ENCODE measurements at regions not wholly inside any gene's neighbourhood (a gene's known extent, or its start where the extent isn't known, plus 50 kb on each side); places are given as distances from the start of the nearest gene placed in this dataset.

- intact Hi-C loops (cut with micrococcal nuclease) = no loop called here
- Histone ChIP-seq H3K79me2 (ENCODE audit: control insufficient read depth, insufficient read depth, low read length) (no peaks in the 10 kb centered on the region), H3K4me2 (ENCODE audit: insufficient read depth, low read length) (no peak overlapping the region), H3K4me1 (replicated peaks in 1 of 2; ENCODE audit: control insufficient read depth in 2 of 2, insufficient read depth in 2 of 2, low read length in 2 of 2) (no peaks in the 10 kb centered on the region), H3K9me1 (ENCODE audit: control insufficient read depth, insufficient read depth, low read length) (no peaks in the 10 kb centered on the region), H3K27ac (ENCODE audit: extremely low read depth, low read depth, low read length) (no peak overlapping the region), H3K36me3 (ENCODE audit: control insufficient read depth, insufficient read depth, low read length) (no peaks in the 10 kb centered on the region), H4K20me1 (replicated peaks; ENCODE audit: control insufficient read depth, insufficient read depth, low read length) (no peaks in the 10 kb centered on the region), H3K4me3 (no peak overlapping the region), H3K9me3 (replicated peaks; ENCODE audit: control insufficient read depth, insufficient read depth, low read depth, low read length) (no peaks in the 10 kb centered on the region), H2AFZ (ENCODE audit: low read depth, low read length) (no peak overlapping the region), H3K9ac (ENCODE audit: insufficient read depth in 1 of 2, low read depth in 2 of 2, low read length in 2 of 2) (no peak overlapping the region), H3K27me3 (ENCODE audit: control insufficient read depth in 2 of 2, insufficient read depth in 2 of 2, low read length in 2 of 2) (no peaks in the 10 kb centered on the region)
- ChIA-PET CTCF (ENCODE audit: low intra/inter-chr PET ratio) (no interaction called here), POLR2A (no interaction called here)
- TF ChIP-seq ZFP36 (IDR thresholded peaks at IDR 0.05; ENCODE audit: low read depth, low read length, partially characterized antibody) = no peak
- no peak for TF ChIP-seq MECOM (CRISPR knock-in tag; IDR thresholded peaks at IDR 0.05)
- DNase-seq (ENCODE audit: extremely low read depth in 1 of 4, low spot score in 3 of 4) = no peak
- in situ Hi-C loops (cut with MboI) = no loop called here
- no peak for ATAC-seq
- no TSS peak for BruUV-seq (replicated peaks)
- WGBS (ENCODE audit: insufficient coverage, low coverage, missing lambda C conversion rate) = 0% methylated on average over 1 of the region's 1 CpG
- FAIRE-seq = no peak
These were observed 137.3 kb downstream of the WNT5A start for GRCh38 chr3:55349851-55350250.

- DNase-seq (ENCODE audit: extremely low read depth in 1 of 4, low spot score in 3 of 4) (no peak), ATAC-seq (no peak), FAIRE-seq (no peak)
- no peak for TF ChIP-seq MTA3 (IDR thresholded peaks at IDR 0.05; ENCODE audit: borderline replicate concordance)
- Histone ChIP-seq H2AFZ (ENCODE audit: low read depth, low read length) (no peak overlapping the region), H3K9ac (ENCODE audit: insufficient read depth in 1 of 2, low read depth in 2 of 2, low read length in 2 of 2) (no peak overlapping the region), H3K27ac (ENCODE audit: extremely low read depth, low read depth, low read length) (no peak overlapping the region), H3K4me3 (no peak overlapping the region), H3K36me3 (ENCODE audit: control insufficient read depth, insufficient read depth, low read length) (no peaks in the 10 kb centered on the region), H3K4me2 (ENCODE audit: insufficient read depth, low read length) (no peak overlapping the region), H3K79me2 (ENCODE audit: control insufficient read depth, insufficient read depth, low read length) (no peaks in the 10 kb centered on the region), H4K20me1 (replicated peaks; ENCODE audit: control insufficient read depth, insufficient read depth, low read length) (no peaks in the 10 kb centered on the region), H3K9me3 (replicated peaks; ENCODE audit: control insufficient read depth, insufficient read depth, low read depth, low read length) (no peaks in the 10 kb centered on the region), H3K27me3 (ENCODE audit: control insufficient read depth in 2 of 2, insufficient read depth in 2 of 2, low read length in 2 of 2) (no peaks in the 10 kb centered on the region), H3K4me1 (replicated peaks in 1 of 2; ENCODE audit: control insufficient read depth in 2 of 2, insufficient read depth in 2 of 2, low read length in 2 of 2) (no peaks in the 10 kb centered on the region), H3K9me1 (ENCODE audit: control insufficient read depth, insufficient read depth, low read length) (no peaks in the 10 kb centered on the region)
- in situ Hi-C loops (cut with MboI) (no loop called here), intact Hi-C loops (cut with micrococcal nuclease) (no loop called here)
- CTCF ChIA-PET (ENCODE audit: low intra/inter-chr PET ratio) = no interaction called here
- POLR2A ChIA-PET = interaction anchor here (0.5 kb wide), 1 partner anchor 54 kb away, joined by 4 read pairs; no protein-coding TSS in a partner anchor
- no TSS peak for BruUV-seq (replicated peaks)
These were observed 143.4 kb downstream of the WNT5A start for GRCh38 chr3:55343486-55344357.
